Breast epithelium (tissue), 4 donors: ENCODE measurements at regions not wholly inside any gene's neighbourhood (a gene's known extent, or its start where the extent isn't known, plus 50 kb on each side); places are given as distances from the start of the nearest gene placed in this dataset.

ENCODE experiments used
- DNase-seq, 2 donors: peaks; one replicate each; pipeline ENCODE4 v3.0.0-alpha.2; 2019; ENCODE audit warnings: low spot score in 2 of 2
- H3K27ac ChIP-seq, 2 donors: fragments of 200-600 bp; sonication (generic) in 1 of 2; one replicate each; pipeline ENCODE4 v1.5.1; 2016 to 2019; ENCODE audit warnings: mild to moderate bottlenecking in 1 of 2
- H3K27me3 ChIP-seq, 2 donors: fragments of 200-600 bp; sonication (generic) in 1 of 2; one replicate each; pipeline versions ENCODE4 v1.5.1 to v1.6.0; 2017 to 2019; ENCODE audit warnings: control low read depth in 1 of 2, mild to moderate bottlenecking in 1 of 2
- H3K36me3 ChIP-seq: fragments of 200-600 bp; one replicate; pipeline ENCODE4 v1.5.1; 2019
- H3K4me1 ChIP-seq, 2 donors: fragments of 200-600 bp; sonication (generic); one replicate each; pipeline ENCODE4 v1.5.1; 2016 to 2019; ENCODE audit warnings: control low read depth in 1 of 2
- H3K4me3 ChIP-seq, 3 donors: fragments of 200-600 bp; sonication (generic); 1 replicate in 2 of 3; 2 replicates in 1 of 3; pipeline ENCODE4 v1.5.1; 2016 to 2019; ENCODE audit warnings: mild to moderate bottlenecking in 3 of 3, moderate library complexity in 2 of 3
- H3K9me3 ChIP-seq, 2 donors: fragments of 200-600 bp; sonication (generic) in 1 of 2; one replicate each; pipeline ENCODE4 v1.5.1; 2016 to 2019; ENCODE audit warnings: control low read depth in 1 of 2
- CTCF ChIP-seq, 3 donors: fragments of 450-650 bp; IDR thresholded peaks; one replicate each; pipeline ENCODE4 v1.5.1; 2016 to 2017; ENCODE audit warnings: antibody characterized with exemption in 3 of 3, mild to moderate bottlenecking in 3 of 3, moderate library complexity in 3 of 3
- POLR2A ChIP-seq: fragments of 450-650 bp; IDR thresholded peaks from one replicate; pipeline ENCODE4 v1.6.1; 2016; ENCODE audit warnings: antibody characterized with exemption, mild to moderate bottlenecking, moderate library complexity
- POLR2AphosphoS5 ChIP-seq, 3 donors: sonication (generic); formaldehyde crosslinking; IDR thresholded peaks; one replicate each; pipeline ENCODE4 v1.6.1; 2017; ENCODE audit warnings: antibody characterized with exemption in 3 of 3
- intact Hi-C: fragments of 100-400 bp; cut with DNase I; formaldehyde crosslinking; loops from one replicate; pipeline ENCODE4 v1.15.1; 2023; ENCODE audit warnings: low total_unique reads

GRCh38 chr2:143889216-143889615 is 630.7 kb downstream of the ZEB2 start:
- intact Hi-C loops, result no loop called here
- no peak overlapping the region for H3K27ac ChIP-seq
- no peak for DNase-seq
- H3K9me3 ChIP-seq, result no peaks in the 10 kb centered on the region
- no peaks in the 10 kb centered on the region for H3K36me3 ChIP-seq
- H3K4me3 ChIP-seq, result no peak overlapping the region
- H3K27me3 ChIP-seq, result no peaks in the 10 kb centered on the region
- no peaks in the 10 kb centered on the region for H3K4me1 ChIP-seq
- TF ChIP-seq POLR2AphosphoS5 (IDR thresholded peaks at IDR 0.05), result no peak
- no peak for TF ChIP-seq POLR2A
- TF ChIP-seq CTCF (IDR thresholded peaks at IDR 0.05), result no peak

- Histone ChIP-seq H3K27ac (no peak overlapping the region), H3K27me3 (no peaks in the 10 kb centered on the region), H3K9me3 (no peaks in the 10 kb centered on the region), H3K4me1 (no peaks in the 10 kb centered on the region), H3K4me3 (no peak overlapping the region), H3K36me3 (no peaks in the 10 kb centered on the region)
- TF ChIP-seq POLR2AphosphoS5 (IDR thresholded peaks at IDR 0.05) (no peak), CTCF (IDR thresholded peaks at IDR 0.05) (no peak), POLR2A (no peak)
- no peak for DNase-seq
- intact Hi-C loops, result no loop called here
These were observed 634.5 kb downstream of the ZEB2 start for GRCh38 chr2:143885461-143885860.

GRCh38 chr2:143881246-143881645 is 638.7 kb downstream of the ZEB2 start:
- no peaks in the 10 kb centered on the region for H3K36me3 ChIP-seq
- no peaks in the 10 kb centered on the region for H3K9me3 ChIP-seq
- intact Hi-C loops, result no loop called here
- H3K27me3 ChIP-seq, result no peaks in the 10 kb centered on the region
- H3K4me3 ChIP-seq, result no peak overlapping the region
- no peaks in the 10 kb centered on the region for H3K4me1 ChIP-seq
- no peak for DNase-seq
- H3K27ac ChIP-seq, result no peak overlapping the region
- TF ChIP-seq POLR2AphosphoS5 (IDR thresholded peaks at IDR 0.05), result no peak
- TF ChIP-seq CTCF (IDR thresholded peaks at IDR 0.05), result no peak
- no peak for TF ChIP-seq POLR2A

- no peaks in the 10 kb centered on the region for H3K36me3 ChIP-seq
- intact Hi-C loops, result no loop called here
- no peaks in the 10 kb centered on the region for H3K27me3 ChIP-seq
- TF ChIP-seq CTCF (IDR thresholded peaks at IDR 0.05) (no peak), POLR2AphosphoS5 (IDR thresholded peaks at IDR 0.05) (no peak), POLR2A (no peak)
- H3K27ac ChIP-seq, result no peak overlapping the region
- peaks cover 0 to 3% of the 10 kb centered on the region in 2 donors for H3K9me3 ChIP-seq
- H3K4me1 ChIP-seq, result no peaks in the 10 kb centered on the region
- no peak overlapping the region for H3K4me3 ChIP-seq
- DNase-seq, result no peak
These were observed 641.9 kb downstream of the ZEB2 start for GRCh38 chr2:143877876-143878530.

GRCh38 chr2:143877056-143877455 is 642.9 kb downstream of the ZEB2 start:
- H3K9me3 ChIP-seq, result peaks cover 0 to 3% of the 10 kb centered on the region in 2 donors
- H3K27me3 ChIP-seq, result no peaks in the 10 kb centered on the region
- intact Hi-C loops, result no loop called here
- H3K4me1 ChIP-seq, result no peaks in the 10 kb centered on the region
- no peak for DNase-seq
- TF ChIP-seq POLR2AphosphoS5 (IDR thresholded peaks at IDR 0.05) (no peak), POLR2A (no peak), CTCF (IDR thresholded peaks at IDR 0.05) (no peak)
- no peak overlapping the region for H3K4me3 ChIP-seq
- H3K36me3 ChIP-seq, result no peaks in the 10 kb centered on the region
- H3K27ac ChIP-seq, result no peak overlapping the region
